AML-193 (cell line): ENCODE measurements at regions not wholly inside any gene's neighbourhood (a gene's known extent, or its start where the extent isn't known, plus 50 kb on each side); places are given as distances from the start of the nearest gene placed in this dataset.

Experiments used
- DNase-seq, 2 experiments: peaks; one replicate each; lab custom pipeline; 2025; lab: John Stamatoyannopoulos, UW

GRCh38 chr5:145204743-145205142 is 630.4 kb downstream of the PRELID2 start:
- DNase-seq, result no peak

GRCh38 chr5:145203193-145203592 is 631.9 kb downstream of the PRELID2 start:
- no peak for DNase-seq

GRCh38 chr5:145198525-145199260 is 636.4 kb downstream of the PRELID2 start:
- no peak for DNase-seq

- DNase-seq, result no peak
Measured at GRCh38 chr5:145189746-145190145, 645.4 kb downstream of the PRELID2 start.

- no peak for DNase-seq
Measured at GRCh38 chr5:145180371-145180770, 654.8 kb downstream of the PRELID2 start.

- DNase-seq, result no peak
Measured at GRCh38 chr5:145178641-145179523, 656.3 kb downstream of the PRELID2 start.

GRCh38 chr5:145176041-145176440 is 659.1 kb downstream of the PRELID2 start:
- no peak for DNase-seq

GRCh38 chr5:145166110-145166509 is 669.0 kb downstream of the PRELID2 start:
- no peak for DNase-seq

- no peak for DNase-seq
Measured at GRCh38 chr5:145163876-145164275, 671.3 kb downstream of the PRELID2 start.

GRCh38 chr5:145162626-145163025 is 672.5 kb downstream of the PRELID2 start:
- DNase-seq, result no peak

- DNase-seq, result no peak
Measured at GRCh38 chr5:145161391-145161790, 673.8 kb downstream of the PRELID2 start.

- no peak for DNase-seq
Measured at GRCh38 chr5:145160679-145161078, 674.5 kb downstream of the PRELID2 start.

- no peak for DNase-seq
Measured at GRCh38 chr5:145158730-145159129, 676.4 kb downstream of the PRELID2 start.

- no peak for DNase-seq
Measured at GRCh38 chr5:145157841-145158240, 677.3 kb downstream of the PRELID2 start.

GRCh38 chr5:145141534-145141933 is 693.6 kb downstream of the PRELID2 start:
- no peak for DNase-seq

- DNase-seq, result no peak
Measured at GRCh38 chr5:145130996-145131395, 704.1 kb downstream of the PRELID2 start.

GRCh38 chr5:145129797-145130196 is 705.3 kb downstream of the PRELID2 start:
- DNase-seq, result no peak

GRCh38 chr5:145124806-145125205 is 710.3 kb downstream of the PRELID2 start:
- no peak for DNase-seq

- no peak for DNase-seq
Measured at GRCh38 chr5:145118611-145119010, 716.5 kb downstream of the PRELID2 start.

GRCh38 chr5:145118127-145118526 is 717.0 kb downstream of the PRELID2 start:
- no peak for DNase-seq

- no peak for DNase-seq
Measured at GRCh38 chr5:145117285-145117684, 717.9 kb downstream of the PRELID2 start.

- no peak for DNase-seq
Measured at GRCh38 chr5:145111420-145111819, 723.7 kb downstream of the PRELID2 start.

- no peak for DNase-seq
Measured at GRCh38 chr5:145110834-145111233, 724.3 kb downstream of the PRELID2 start.
